ENCODE measurements at regions not wholly inside any gene's neighbourhood (a gene's known extent, or its start where the extent isn't known, plus 50 kb on each side); places are given as distances from the start of the nearest gene placed in this dataset.

GRCh38 chr2:12795851-12796250 lies 79.1 kb downstream of the TRIB2 start:
- no peak for DNase-seq

GRCh38 chr2:12796657-12797056 lies 79.9 kb downstream of the TRIB2 start:
- DNase-seq, result peak; percentile 78

GRCh38 chr2:12797815-12798214 lies 81.1 kb downstream of the TRIB2 start:
- DNase-seq, result no peak

GRCh38 chr2:12803607-12804006 lies 86.9 kb downstream of the TRIB2 start:
- DNase-seq, result no peak

GRCh38 chr2:12804091-12804856 lies 87.5 kb downstream of the TRIB2 start:
- no peak for DNase-seq

- DNase-seq, result no peak
These were observed 88.3 kb downstream of the TRIB2 start for GRCh38 chr2:12805033-12805432.

- no peak for DNase-seq
These were observed 90.0 kb downstream of the TRIB2 start for GRCh38 chr2:12806549-12807242.

GRCh38 chr2:12807907-12808810 lies 91.4 kb downstream of the TRIB2 start:
- no peak for DNase-seq

- DNase-seq, result no peak
These were observed 92.8 kb downstream of the TRIB2 start for GRCh38 chr2:12809526-12809925.

GRCh38 chr2:12811916-12812315 lies 95.2 kb downstream of the TRIB2 start:
- DNase-seq, result no peak

GRCh38 chr2:12813166-12813565 lies 96.4 kb downstream of the TRIB2 start:
- no peak for DNase-seq

GRCh38 chr2:12816379-12817306 lies 99.9 kb downstream of the TRIB2 start:
- DNase-seq, result no peak

GRCh38 chr2:12817870-12818269 lies 101.1 kb downstream of the TRIB2 start:
- no peak for DNase-seq

- no peak for DNase-seq
These were observed 101.8 kb downstream of the TRIB2 start for GRCh38 chr2:12818416-12819102.

- no peak for DNase-seq
These were observed 102.4 kb downstream of the TRIB2 start for GRCh38 chr2:12819103-12819475.

GRCh38 chr2:12819721-12820120 lies 103.0 kb downstream of the TRIB2 start:
- DNase-seq, result no peak

- no peak for DNase-seq
These were observed 104.9 kb downstream of the TRIB2 start for GRCh38 chr2:12821656-12822055.

- peak; percentile 29 for DNase-seq
These were observed 107.6 kb downstream of the TRIB2 start for GRCh38 chr2:12824351-12824777.

- DNase-seq, result no peak
These were observed 108.1 kb downstream of the TRIB2 start for GRCh38 chr2:12824778-12825379.

- DNase-seq, result no peak
These were observed 110.0 kb downstream of the TRIB2 start for GRCh38 chr2:12826781-12827180.

- DNase-seq, result no peak
These were observed 111.0 kb downstream of the TRIB2 start for GRCh38 chr2:12827721-12828120.
